GM12873 (cell line): ENCODE measurements at regions not wholly inside any gene's neighbourhood (a gene's known extent, or its start where the extent isn't known, plus 50 kb on each side); places are given as distances from the start of the nearest gene placed in this dataset.

Experiments
- CTCF ChIP-seq: IDR thresholded peaks from 2 replicates; pipeline ENCODE4 v1.5.1; 2012; ENCODE audit warnings: low read depth, mild to moderate bottlenecking, moderate library complexity, low read length, control low read depth; ENCODE audit not compliant: insufficient read depth; ENCODE audit errors: missing control alignments

GRCh38 chr9:106575823-106576222 is 287.1 kb upstream of the ZNF462 start:
- no peak for TF ChIP-seq CTCF

GRCh38 chr9:106576232-106576760 is 286.7 kb upstream of the ZNF462 start:
- TF ChIP-seq CTCF, result no peak

- TF ChIP-seq CTCF, result no peak
Observed at GRCh38 chr9:106577121-106577520, 285.8 kb upstream of the ZNF462 start.

GRCh38 chr9:106580546-106580945 is 282.4 kb upstream of the ZNF462 start:
- TF ChIP-seq CTCF, result no peak

GRCh38 chr9:106581973-106582372 is 281.0 kb upstream of the ZNF462 start:
- no peak for TF ChIP-seq CTCF

- no peak for TF ChIP-seq CTCF
Observed at GRCh38 chr9:106583751-106584150, 279.2 kb upstream of the ZNF462 start.

GRCh38 chr9:106587042-106587441 is 275.9 kb upstream of the ZNF462 start:
- TF ChIP-seq CTCF, result no peak

- no peak for TF ChIP-seq CTCF
Observed at GRCh38 chr9:106588626-106589025, 274.3 kb upstream of the ZNF462 start.
